ENCODE measurements at regions not wholly inside any gene's neighbourhood (a gene's known extent, or its start where the extent isn't known, plus 50 kb on each side); places are given as distances from the start of the nearest gene placed in this dataset.
"Not testable (repeated sequence)": the region's sequence is repeated elsewhere in the genome, so short reads cannot be mapped to it uniquely, and the experiment has no call there.

DNA sequence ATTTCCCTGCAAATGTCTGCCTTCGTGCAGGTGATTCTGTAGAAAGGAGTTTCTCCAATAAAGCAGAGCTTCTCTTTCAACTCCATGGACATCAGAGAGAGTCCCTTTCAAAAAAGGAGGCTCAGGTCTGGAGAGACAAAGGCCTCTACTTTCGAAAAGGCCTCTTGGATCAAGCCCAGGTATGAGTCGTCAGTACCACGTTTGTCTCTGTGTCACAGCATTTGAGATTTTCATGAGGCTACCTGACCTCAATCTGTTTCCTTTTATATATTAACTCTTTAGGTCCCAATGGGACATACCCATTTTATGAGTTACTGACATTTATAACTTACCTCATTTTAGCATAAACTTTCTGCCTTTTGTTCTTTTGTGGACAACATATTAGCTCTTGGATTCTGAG lies 290.8 kb downstream of the RPAP3 start:
- Mint-ChIP-seq H3K4me3 (no peak overlapping the region), H3K9me3 (peaks cover 5% of the 10 kb centered on the region), H3K27ac (no peak overlapping the region), H3K27me3 (no peaks in the 10 kb centered on the region), H3K36me3 (no peaks in the 10 kb centered on the region), H3K4me1 (peaks cover 25% of the 10 kb centered on the region)
- CTCF ChIA-PET, result interaction anchor here (0.6 kb wide), 1 partner anchor 225 kb away, joined by 4 read pairs; no protein-coding TSS in a partner anchor
- no peak for DNase-seq

DNA sequence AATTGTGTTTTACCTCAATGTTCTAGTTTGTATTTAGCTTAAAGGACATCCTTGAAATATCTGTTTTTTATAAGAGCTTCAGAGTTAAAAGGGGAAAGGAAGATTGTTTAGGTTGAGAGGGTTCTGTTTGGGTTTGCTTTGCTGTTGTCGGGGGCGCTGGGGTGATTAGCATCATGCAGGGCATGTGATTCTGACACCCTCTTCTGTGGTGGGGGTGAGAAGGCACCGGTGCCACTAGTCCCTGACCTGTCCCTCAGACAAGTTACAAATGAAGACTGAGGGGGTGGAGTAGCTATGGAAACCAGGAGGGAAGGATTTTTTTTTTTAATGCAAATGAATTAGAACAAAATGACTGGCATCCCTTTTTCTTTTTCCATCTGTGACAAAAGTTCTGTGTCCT lies 291.3 kb downstream of the RPAP3 start:
- no peak overlapping the region for H3K27ac Mint-ChIP-seq
- H3K36me3 Mint-ChIP-seq, result no peaks in the 10 kb centered on the region
- H3K4me1 Mint-ChIP-seq, result peaks cover 30% of the 10 kb centered on the region
- no peak for DNase-seq
- no peaks in the 10 kb centered on the region for H3K27me3 Mint-ChIP-seq
- CTCF ChIA-PET, result interaction anchor here (0.6 to 1.3 kb wide), 2 partner anchors 11 to 224 kb away, joined by 3 to 4 read pairs; no protein-coding TSS in a partner anchor
- H3K4me3 Mint-ChIP-seq, result no peak overlapping the region
- H3K9me3 Mint-ChIP-seq, result peaks cover 5% of the 10 kb centered on the region

DNA sequence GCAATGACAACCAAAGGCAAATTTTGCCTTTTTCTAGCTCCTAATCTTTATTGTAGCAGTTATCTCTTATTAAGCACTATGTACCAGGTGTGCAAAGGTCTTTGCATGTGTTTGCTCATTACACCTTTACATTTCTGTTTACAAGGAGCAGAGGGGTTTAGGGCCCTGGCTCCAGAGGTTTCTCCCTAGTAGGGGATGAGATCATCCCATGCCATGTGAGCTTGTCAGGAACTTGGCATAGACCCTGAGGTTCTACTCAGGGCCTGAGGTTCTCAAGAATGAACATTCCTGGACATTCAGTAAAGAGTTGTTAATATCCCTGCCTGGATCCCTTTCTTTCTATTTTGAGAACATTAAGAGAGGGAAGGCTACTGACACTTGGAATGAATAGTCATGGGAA lies 292.0 kb downstream of the RPAP3 start:
- CTCF ChIA-PET, result interaction anchor here (1.3 to 3.3 kb wide), 4 partner anchors 10 to 381 kb away, joined by 3 to 19 read pairs (median 9); no protein-coding TSS in a partner anchor
- Mint-ChIP-seq H3K27ac (no peak overlapping the region), H3K27me3 (no peaks in the 10 kb centered on the region), H3K9me3 (peaks cover 5% of the 10 kb centered on the region), H3K4me1 (peaks cover 36% of the 10 kb centered on the region), H3K4me3 (no peak overlapping the region), H3K36me3 (no peaks in the 10 kb centered on the region)
- no peak for DNase-seq

DNA sequence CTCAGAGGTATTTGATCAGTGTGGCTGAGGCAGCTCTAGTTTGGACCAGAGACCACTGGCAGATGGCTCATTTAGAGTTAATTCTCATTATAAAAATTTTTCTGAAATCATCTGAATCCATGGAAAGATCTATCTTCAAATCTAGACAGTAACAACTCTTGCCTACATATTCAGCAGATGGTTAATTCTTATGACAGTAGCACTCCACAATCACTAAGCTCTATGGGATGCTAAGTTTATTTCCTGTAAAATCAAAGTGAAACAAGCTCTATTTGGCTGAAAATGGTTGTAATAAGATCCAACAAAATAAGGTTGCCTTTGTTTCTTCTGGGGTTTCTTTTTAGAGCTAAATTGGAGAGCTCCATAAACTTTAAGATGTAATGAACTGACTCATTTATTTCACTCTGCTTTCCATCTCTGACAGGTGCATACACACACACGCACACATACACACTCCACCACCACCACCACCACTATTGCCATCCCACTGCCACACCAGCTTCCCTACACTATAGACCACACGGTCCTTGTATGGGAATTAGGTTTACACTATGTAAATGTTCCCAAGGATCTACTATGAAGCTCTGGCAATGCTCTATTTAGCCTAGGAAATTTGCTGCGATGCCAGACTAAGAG lies 293.1 kb downstream of the RPAP3 start:
- H3K4me3 Mint-ChIP-seq, result no peak overlapping the region
- no peaks in the 10 kb centered on the region for H3K27me3 Mint-ChIP-seq
- H3K4me1 Mint-ChIP-seq, result peaks cover 47% of the 10 kb centered on the region
- CTCF ChIA-PET, result interaction anchor here (0.7 to 3.3 kb wide), 5 partner anchors 16 to 958 kb away, joined by 3 to 19 read pairs (median 8); no protein-coding TSS in a partner anchor
- H3K9me3 Mint-ChIP-seq, result peaks cover 5% of the 10 kb centered on the region
- no peaks in the 10 kb centered on the region for H3K36me3 Mint-ChIP-seq
- H3K27ac Mint-ChIP-seq, result no peak overlapping the region
- DNase-seq, result no peak

DNA sequence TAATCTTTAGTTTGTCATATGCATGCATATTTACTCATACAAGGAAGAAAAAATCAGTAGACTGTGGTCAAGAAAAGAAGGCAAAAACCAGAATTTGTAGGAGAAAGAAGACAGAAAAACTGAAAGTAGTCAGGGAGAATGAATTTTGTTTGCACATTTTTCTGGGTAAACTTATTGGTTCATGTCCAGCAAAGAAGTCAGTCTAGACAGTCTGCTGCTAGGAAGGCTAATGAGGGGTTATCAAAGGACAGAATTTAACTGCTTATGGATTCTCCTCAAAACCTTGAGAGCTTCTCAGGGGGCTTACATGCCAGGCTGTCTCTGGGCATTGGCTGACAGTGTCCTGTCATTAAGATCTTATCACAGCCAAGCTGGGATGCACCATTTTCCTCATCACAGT lies 293.9 kb downstream of the RPAP3 start:
- H3K36me3 Mint-ChIP-seq, result peaks cover 5% of the 10 kb centered on the region
- DNase-seq, result no peak
- peaks cover 5% of the 10 kb centered on the region for H3K9me3 Mint-ChIP-seq
- H3K4me1 Mint-ChIP-seq, result peaks cover 54% of the 10 kb centered on the region
- H3K4me3 Mint-ChIP-seq, result no peak overlapping the region
- CTCF ChIA-PET, result interaction anchor here (2.0 to 3.3 kb wide), 3 partner anchors 15 to 379 kb away, joined by 8 to 19 read pairs (median 10); no protein-coding TSS in a partner anchor
- no peak overlapping the region for H3K27ac Mint-ChIP-seq
- no peaks in the 10 kb centered on the region for H3K27me3 Mint-ChIP-seq

DNA sequence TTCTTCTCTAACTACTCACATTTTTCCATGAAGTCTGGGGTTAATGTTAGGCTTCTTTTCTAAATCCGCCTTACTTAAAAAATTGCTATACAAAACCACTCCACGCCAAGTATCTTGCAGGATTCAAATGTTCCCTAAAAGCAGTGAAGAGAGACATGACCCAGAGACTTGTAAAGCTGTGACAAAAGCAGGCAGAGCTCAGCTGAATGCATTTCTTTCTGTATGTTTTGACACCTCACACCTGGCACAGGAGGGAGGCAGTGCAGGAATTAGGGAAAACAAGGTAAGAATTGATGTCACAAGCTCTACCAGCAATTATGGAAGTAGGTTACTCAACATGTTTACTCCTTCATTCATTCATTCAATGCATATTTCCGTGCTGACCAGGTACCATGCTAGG lies 295.0 kb downstream of the RPAP3 start:
- no peak overlapping the region for H3K4me3 Mint-ChIP-seq
- H3K27ac Mint-ChIP-seq, result no peak overlapping the region
- peaks cover 7% of the 10 kb centered on the region for H3K36me3 Mint-ChIP-seq
- no peak for DNase-seq
- CTCF ChIA-PET, result interaction anchor here (1.0 to 3.3 kb wide), 2 partner anchors 14 to 378 kb away, joined by 4 to 19 read pairs; no protein-coding TSS in a partner anchor
- no peaks in the 10 kb centered on the region for H3K27me3 Mint-ChIP-seq
- no peaks in the 10 kb centered on the region for H3K9me3 Mint-ChIP-seq
- peaks cover 55% of the 10 kb centered on the region for H3K4me1 Mint-ChIP-seq

DNA sequence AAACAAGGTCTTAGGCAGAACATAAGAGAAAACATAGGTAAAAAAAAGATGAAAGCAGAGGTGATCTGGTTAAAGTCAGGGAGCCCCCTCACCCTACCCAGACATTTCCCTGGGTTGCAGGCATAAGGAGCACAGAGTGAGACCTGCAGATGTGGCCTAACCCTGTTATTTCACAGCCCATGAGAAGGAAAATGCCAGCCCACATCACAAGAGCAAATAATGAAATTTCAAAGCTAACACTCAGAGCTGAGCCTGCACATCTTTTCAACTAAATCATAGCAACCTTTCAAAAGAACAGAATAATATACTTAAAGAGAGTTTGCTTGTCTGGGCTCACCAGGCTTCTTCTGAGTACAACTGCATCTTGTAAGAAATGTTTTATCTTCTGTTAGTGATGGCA lies 295.4 kb downstream of the RPAP3 start:
- peaks cover 55% of the 10 kb centered on the region for H3K4me1 Mint-ChIP-seq
- H3K27ac Mint-ChIP-seq, result no peak overlapping the region

DNA sequence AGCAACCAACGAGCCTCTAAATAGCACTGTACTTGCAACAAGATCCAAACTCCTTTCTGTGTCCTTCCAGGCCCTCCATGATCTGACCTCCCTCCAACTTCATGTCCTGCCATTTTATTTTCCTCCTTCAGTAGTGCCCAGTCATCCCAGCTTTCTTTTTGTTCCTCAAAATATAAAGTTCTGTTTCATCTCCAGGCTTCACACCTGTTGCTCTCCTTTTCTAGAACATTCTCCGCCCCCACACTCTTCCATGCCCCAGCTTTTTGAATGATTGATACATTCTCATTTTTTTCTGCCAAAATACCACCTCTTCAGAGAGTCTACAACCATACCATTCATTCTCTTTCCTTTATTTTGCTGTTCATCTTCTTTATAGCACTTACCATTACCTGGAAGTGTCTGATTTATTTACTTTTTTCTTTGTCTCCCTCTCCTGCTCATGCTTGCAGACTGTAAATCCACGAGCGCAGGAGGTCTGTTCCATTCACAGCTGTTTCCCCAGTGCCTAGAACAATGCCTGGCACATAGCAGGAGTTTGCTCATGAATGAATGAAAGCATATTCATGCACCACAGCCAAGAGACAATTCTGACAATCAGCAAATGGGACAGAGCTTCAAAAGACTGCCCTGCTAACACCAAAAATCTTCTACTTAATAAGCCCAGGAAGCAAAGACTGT lies 296.4 kb downstream of the RPAP3 start:
- Mint-ChIP-seq H3K36me3 (peaks cover 8% of the 10 kb centered on the region), H3K4me3 (no peak overlapping the region), H3K27me3 (peaks cover 4% of the 10 kb centered on the region), H3K27ac (no peak overlapping the region), H3K9me3 (no peaks in the 10 kb centered on the region), H3K4me1 (peaks cover 55% of the 10 kb centered on the region)
- CTCF ChIA-PET, result interaction anchor here (1.4 to 2.5 kb wide), 3 partner anchors 14 to 102 kb away, joined by 3 to 12 read pairs (median 4); no protein-coding TSS in a partner anchor
- no peak for DNase-seq

More for the DNA sequence above, 295.4 kb downstream of the RPAP3 start:
- no peak overlapping the region for H3K4me3 Mint-ChIP-seq
- CTCF ChIA-PET, result interaction anchor here (1.0 to 1.4 kb wide), 2 partner anchors 14 to 378 kb away, joined by 4 read pairs; no protein-coding TSS in a partner anchor
- H3K9me3 Mint-ChIP-seq, result no peaks in the 10 kb centered on the region
- DNase-seq, result no peak
- no peaks in the 10 kb centered on the region for H3K27me3 Mint-ChIP-seq
- peaks cover 8% of the 10 kb centered on the region for H3K36me3 Mint-ChIP-seq

DNA sequence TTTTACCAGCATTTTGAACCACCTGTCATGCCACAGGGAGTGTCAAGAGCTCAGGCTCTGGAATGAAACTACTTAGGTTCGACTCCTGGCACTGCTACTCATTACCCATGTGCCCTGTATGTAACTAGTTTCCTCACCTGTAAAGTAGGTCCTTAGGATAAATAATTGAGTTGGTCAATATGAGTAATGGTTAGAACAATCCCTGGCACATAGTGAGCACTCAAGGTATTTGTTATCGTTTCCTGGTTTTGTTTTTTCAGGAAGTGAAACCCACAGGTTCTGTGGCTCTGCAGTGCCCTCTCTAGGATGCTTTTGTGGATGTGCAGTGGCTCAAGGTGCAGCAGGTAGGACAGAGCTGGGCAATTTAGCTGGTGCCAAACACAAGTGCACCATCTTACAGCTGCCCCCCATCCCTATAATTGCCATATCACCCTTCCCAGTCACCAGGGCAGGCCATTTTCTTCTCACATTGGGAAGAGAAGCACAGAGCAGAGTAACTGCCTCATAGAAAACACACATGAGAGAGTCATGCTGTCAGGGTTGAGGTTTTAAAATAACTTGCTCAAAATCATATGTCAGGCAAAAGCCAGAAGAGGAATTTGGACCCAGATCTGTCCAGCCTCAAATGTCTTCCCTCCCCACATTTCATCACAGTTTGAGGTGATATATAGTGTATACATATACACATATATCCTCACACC lies 297.5 kb downstream of the RPAP3 start:
- CTCF ChIA-PET, result interaction anchor here (0.7 to 2.5 kb wide), 18 partner anchors 9 to 1077 kb away, joined by 3 to 15 read pairs (median 3); no protein-coding TSS in a partner anchor
- DNase-seq, result peak; percentile 68
- Mint-ChIP-seq H3K36me3 (peaks cover 8% of the 10 kb centered on the region), H3K9me3 (no peaks in the 10 kb centered on the region), H3K4me3 (no peak overlapping the region), H3K4me1 (peaks cover 55% of the 10 kb centered on the region), H3K27ac (peak overlapping the region; percentile 73), H3K27me3 (peaks cover 4% of the 10 kb centered on the region)

DNA sequence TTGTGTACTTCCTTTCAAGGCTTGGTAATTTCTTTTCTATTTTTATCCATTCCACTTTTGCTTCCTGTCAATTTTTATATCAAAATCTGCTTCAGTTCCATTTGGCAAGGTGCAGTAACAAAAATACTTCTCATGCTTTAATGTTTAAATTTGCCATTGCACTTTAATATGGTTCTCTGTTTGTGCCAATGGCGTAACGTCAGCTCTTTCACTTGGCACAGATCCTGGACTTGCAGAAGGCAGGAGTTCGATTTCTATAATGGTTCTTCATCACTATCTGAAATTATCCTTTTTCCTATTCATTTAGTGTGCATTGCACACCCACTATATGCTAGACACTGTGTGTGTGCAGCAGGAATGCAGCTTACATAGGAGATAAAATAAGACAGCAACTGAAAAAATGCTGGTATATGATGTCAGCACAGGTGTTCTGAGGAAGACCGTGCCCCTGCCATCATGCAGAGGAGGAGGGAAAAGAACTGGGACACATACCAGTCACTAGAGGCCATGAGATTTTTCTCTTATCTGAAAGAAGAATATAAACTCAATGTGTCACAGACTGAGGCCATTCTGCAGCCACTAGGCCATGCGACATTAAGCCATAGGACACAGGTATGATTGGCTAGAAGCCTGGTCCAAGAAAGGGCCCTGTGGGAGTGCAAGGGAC lies 298.2 kb downstream of the RPAP3 start:
- Mint-ChIP-seq H3K27ac (no peak overlapping the region), H3K36me3 (peaks cover 8% of the 10 kb centered on the region), H3K4me3 (no peak overlapping the region), H3K27me3 (peaks cover 4% of the 10 kb centered on the region), H3K9me3 (no peaks in the 10 kb centered on the region), H3K4me1 (peaks cover 51% of the 10 kb centered on the region)
- CTCF ChIA-PET, result interaction anchor here (0.7 to 2.5 kb wide), 14 partner anchors 8 to 375 kb away, joined by 3 to 15 read pairs (median 4); no protein-coding TSS in a partner anchor
- no peak for DNase-seq

DNA sequence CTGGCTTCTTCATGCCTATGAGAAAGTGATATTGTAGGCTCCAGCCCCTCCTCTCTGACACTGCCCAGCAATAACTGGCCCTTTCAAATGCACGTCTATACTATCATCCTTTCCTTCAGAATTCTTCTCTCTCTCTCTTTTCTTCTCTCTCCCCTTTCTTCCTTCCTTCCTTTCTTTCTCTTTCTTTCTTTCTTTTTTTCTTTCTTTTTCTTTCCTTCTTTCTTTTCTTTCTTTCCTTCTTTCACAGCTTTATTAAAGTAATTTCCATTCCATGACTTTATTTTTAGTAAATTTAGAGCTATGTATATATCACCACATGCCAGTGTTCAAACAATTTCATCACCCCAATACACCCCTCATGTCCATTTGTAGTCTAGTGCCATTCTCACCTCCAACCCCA lies 302.1 kb downstream of the RPAP3 start:
- H3K9me3 Mint-ChIP-seq, result peaks cover 12% of the 10 kb centered on the region
- no peak overlapping the region for H3K4me3 Mint-ChIP-seq
- H3K4me1 Mint-ChIP-seq, result peaks cover 40% of the 10 kb centered on the region
- peaks cover 4% of the 10 kb centered on the region for H3K27me3 Mint-ChIP-seq
- H3K36me3 Mint-ChIP-seq, result peaks cover 23% of the 10 kb centered on the region
- no peak overlapping the region for H3K27ac Mint-ChIP-seq
- DNase-seq, result no peak
- CTCF ChIA-PET, result interaction anchor here (0.7 to 1.3 kb wide), 5 partner anchors 10 to 325 kb away, joined by 3 to 4 read pairs (median 3); no protein-coding TSS in a partner anchor

DNA sequence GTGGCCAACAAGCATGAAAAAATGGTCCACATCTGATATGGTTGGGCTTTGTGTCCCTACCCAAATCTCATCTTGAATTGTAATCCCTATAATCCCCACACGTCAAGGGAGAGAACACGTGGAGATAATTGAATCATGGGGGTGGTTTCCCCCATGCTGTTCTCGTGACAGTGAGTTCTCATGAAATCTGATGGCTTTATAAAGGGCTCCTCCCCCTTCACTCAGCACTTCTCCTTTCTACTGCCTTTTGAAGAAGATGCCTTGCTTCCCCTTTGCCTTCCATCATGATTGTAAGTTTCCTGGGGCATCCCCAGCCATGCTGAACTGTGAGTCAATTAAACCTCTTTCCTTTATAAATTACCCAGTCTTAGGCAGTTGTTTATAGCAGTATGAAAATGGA lies 304.6 kb downstream of the RPAP3 start:
- Mint-ChIP-seq H3K4me1 (peaks cover 41% of the 10 kb centered on the region), H3K9me3 (peaks cover 25% of the 10 kb centered on the region), H3K36me3 (peaks cover 34% of the 10 kb centered on the region)
- H3K27ac Mint-ChIP-seq, H3K27me3 Mint-ChIP-seq, CTCF ChIA-PET, DNase-seq, H3K4me3 Mint-ChIP-seq: not testable (repeated sequence)

DNA sequence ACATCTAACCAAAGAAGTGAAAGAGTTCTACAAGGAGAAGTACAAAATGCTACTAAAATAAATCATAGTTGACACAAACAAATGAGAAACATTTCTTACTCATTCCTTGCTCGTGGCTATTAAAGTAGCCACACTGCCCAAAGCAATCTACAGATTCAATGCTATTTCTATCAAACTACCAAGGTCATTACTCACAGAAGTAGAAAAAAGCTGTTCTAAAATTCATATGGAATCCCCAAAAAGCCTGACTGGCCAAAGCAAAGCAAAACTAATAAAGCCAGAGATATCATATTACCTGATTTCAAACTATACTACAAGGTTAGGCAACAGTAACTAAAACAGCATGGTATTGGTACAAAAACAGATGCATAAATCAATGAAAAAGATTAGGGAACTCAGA lies 305.6 kb downstream of the RPAP3 start:
- CTCF ChIA-PET, result interaction anchor here (1.2 kb wide), 1 partner anchor 8 kb away, joined by 4 read pairs; no protein-coding TSS in a partner anchor
- H3K27ac Mint-ChIP-seq, result no peak overlapping the region

More for the DNA sequence above, 305.6 kb downstream of the RPAP3 start:
- peaks cover 4% of the 10 kb centered on the region for H3K27me3 Mint-ChIP-seq
- H3K36me3 Mint-ChIP-seq, result peaks cover 33% of the 10 kb centered on the region
- peaks cover 26% of the 10 kb centered on the region for H3K9me3 Mint-ChIP-seq
- H3K4me1 Mint-ChIP-seq, result peaks cover 50% of the 10 kb centered on the region
- no peak overlapping the region for H3K4me3 Mint-ChIP-seq
- no peak for DNase-seq

Measured in activated naive CD4-positive, alpha-beta T cell treated with anti-CD3 and anti-CD28 coated beads, Interleukin-2, amount 10 ng/mL, durations not matched to agents 7 days and 5 days (primary cell).